ENCODE measurements at regions not wholly inside any gene's neighbourhood (a gene's known extent, or its start where the extent isn't known, plus 50 kb on each side); places are given as distances from the start of the nearest gene placed in this dataset.

DNA sequence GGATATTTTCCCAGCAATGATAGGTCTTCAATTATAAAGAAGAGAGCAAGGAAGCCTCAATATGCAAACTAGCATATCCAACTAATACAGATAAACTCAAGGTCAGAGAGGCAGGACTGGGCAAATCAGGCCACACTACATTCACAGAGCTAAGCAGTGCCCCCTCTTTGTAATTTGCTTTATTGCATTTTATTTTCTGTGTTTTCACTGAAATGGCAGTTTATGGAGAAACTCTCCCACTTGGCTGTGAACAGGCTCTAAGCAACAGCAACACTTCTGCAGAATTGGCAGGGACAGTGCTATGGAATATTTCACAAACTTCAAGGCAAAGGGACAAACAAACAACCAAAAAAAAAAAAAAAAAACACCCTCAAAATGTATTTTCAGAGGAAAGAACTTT is 93.4 kb upstream of the SOD1 start:
- peak in 1 of 2 donors; percentile 9 for DNase-seq

GRCh38 chr21:31564439-31564838 is 95.1 kb upstream of the SOD1 start:
- DNase-seq = no peak

- no peak for DNase-seq
Measured at GRCh38 chr21:31560479-31560878, 99.0 kb upstream of the SOD1 start.

GRCh38 chr21:31559368-31560119 is 99.9 kb upstream of the SOD1 start:
- peak; percentile 82 to 85 for DNase-seq

DNA sequence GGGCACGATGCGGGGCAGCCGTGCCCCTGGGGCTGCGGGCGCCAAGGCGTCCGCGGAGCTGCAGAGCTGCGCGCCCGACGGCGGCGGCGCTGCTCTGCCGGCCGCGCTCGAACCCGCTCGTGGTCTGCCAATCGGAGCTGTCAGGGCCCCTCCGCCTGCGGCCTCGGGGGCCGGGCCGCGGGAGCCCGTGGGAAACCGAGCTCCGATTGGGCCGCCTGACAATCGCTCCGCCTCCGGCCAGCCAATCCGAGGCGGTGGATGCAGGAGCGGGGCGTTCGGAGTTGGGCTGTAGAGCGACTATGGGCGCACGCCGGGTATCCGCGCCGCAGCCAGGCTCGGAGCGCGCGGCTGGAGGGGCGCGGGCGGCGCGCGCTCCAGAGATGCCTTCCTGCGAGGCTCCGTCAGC is 100.5 kb upstream of the SOD1 start:
- DNase-seq = peak; percentile 87 to 90

DNA sequence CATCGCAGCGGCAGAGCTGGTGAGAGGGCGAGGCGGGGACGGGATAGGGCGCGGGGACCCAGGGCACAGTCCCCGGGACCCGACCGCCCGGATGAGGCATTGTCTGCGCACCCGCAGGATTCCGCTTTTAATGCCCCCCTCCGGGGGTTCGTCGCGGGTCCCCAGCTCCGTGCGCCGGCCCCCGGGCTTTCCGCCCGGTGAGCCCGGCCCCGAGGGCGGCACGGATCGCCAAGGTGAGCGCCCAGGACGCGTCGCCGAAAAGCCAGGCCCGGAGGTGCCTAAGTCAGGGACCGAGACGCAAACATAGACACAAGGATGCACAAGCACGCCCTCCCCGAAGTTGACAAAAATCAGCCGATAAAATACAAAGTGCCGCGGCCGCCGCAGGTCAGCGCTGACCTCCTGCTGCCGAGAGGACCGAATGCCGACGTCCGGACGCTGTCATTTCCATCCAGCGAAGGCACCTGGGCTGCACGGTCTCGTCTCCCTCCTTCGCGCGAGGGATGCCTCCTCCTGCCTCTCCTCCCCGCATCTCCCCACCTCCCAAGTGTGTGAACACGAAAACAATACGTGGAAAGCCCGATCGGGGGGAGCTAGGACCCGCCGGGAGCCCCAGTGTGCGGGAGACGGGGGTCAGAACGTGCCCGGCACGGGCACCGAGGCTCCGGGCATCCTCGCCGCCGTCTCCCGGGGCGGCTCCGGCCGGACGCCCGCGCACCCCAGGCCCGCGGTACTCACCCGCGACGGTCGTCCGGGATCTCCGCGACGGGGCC is 101.1 kb upstream of the SOD1 start:
- DNase-seq = no peak

GRCh38 chr21:31557421-31558188 is 101.9 kb upstream of the SOD1 start:
- no peak for DNase-seq

GRCh38 chr21:31556662-31557061 is 102.8 kb upstream of the SOD1 start:
- DNase-seq = no peak

DNA sequence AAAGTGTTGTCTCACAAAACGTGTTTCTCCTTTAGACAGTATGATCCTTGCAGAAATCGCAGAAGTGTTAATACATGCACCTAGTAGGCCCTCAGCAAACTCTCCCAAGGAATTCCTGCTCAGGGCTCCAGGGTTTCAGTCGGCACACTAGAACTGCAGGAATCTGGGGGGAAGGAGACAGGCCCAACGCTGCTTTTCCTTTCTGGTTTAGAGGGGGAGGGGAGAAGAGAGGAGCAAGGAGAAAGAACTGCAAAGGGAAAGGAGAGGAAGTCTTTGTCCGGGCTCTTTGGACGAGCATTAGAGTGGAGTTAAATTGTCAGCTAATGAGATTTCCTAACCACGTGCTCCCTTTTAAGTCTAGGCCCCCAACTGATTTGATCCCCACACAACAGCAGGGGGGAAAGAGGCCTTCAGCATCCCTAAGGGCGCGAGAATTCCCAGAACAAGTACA is 103.7 kb upstream of the SOD1 start:
- no peak for DNase-seq

GRCh38 chr21:31554511-31555022 is 104.9 kb upstream of the SOD1 start:
- peak; percentile 8 to 13 for DNase-seq

- DNase-seq = no peak
Measured at GRCh38 chr21:31553926-31554325, 105.6 kb upstream of the SOD1 start.

DNA sequence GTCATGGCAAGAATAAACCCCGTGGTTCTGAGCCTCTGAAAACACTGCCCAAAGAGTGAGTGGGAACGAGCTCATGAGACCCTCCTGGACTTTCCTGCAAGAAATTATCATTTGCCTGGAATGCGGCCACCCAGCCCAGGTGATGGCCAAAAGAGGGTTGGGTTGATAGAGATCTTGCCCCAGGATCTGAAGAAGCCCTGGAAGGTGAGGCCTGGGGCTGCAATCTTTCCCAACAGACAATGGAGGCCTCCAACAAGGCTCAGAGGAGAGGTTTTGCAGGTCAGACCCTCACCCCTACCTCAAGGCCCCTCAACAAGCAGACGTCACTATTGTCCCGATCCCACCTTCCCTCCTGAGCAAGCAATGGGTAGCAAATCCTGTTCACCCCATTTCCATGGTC is 106.0 kb upstream of the SOD1 start:
- DNase-seq = no peak

GRCh38 chr21:31552826-31553225 is 106.7 kb upstream of the SOD1 start:
- no peak for DNase-seq

- no peak for DNase-seq
Measured at GRCh38 chr21:31550070-31550469, 109.4 kb upstream of the SOD1 start.

- no peak for DNase-seq
Measured at GRCh38 chr21:31548688-31549087, 110.8 kb upstream of the SOD1 start.

- DNase-seq = no peak
Measured at GRCh38 chr21:31546443-31547170, 112.9 kb upstream of the SOD1 start.

GRCh38 chr21:31545036-31545435 is 114.5 kb upstream of the SOD1 start:
- no peak for DNase-seq

DNA sequence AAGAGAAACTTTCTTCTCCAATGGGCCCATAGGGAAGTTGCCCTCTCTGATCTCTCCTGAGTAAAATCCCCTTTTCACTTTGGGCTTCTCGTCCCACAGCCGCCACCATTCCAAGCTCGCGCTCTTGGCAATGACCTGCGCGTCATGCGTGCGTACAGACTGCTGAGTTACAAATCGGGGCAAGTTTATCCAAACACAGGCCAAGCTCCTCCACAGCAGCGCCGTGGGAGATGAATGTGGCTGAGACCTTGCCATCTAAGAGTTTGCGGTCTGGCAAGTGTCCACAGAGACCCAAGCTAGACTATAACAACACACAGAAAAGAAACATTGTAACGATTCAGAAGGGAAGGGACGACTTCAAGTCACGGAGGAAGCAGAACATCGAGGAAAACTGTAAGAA is 116.3 kb upstream of the SOD1 start:
- DNase-seq = no peak

- DNase-seq = no peak
Measured at GRCh38 chr21:31538816-31539215, 120.7 kb upstream of the SOD1 start.

DNA sequence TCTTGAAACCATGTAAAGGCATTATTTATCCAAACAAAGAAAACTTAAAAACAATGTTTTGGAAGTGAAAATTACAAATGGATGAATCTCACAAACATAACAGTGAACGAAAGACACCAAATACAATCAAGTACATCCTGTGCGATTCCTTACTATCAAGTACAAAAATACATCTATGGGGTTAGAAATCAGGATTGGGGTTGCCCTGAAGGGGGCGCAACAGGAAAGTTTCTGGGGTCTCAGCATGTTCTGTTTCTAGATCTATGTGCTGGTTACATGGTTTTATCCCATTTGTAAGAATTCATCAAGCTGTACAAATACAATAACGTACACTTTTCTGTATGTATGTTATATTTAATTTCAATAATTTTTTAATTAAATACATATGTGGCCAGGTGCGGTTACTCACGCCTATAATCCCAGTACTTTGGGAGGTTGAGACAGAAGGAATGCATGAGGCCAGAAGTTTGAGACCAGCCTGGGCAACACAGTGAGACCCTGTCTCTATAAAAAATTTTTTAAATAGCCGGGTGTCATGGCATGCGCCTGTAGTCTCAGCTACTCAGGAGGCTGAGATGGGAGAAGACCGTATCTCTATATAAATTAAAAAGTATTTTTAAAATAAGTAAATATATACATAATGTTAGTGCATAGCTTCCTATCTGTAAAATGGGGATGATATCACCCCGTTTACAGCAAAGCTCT is 121.5 kb upstream of the SOD1 start:
- DNase-seq = no peak

GRCh38 chr21:31536138-31536537 is 123.4 kb upstream of the SOD1 start:
- DNase-seq = no peak

DNA sequence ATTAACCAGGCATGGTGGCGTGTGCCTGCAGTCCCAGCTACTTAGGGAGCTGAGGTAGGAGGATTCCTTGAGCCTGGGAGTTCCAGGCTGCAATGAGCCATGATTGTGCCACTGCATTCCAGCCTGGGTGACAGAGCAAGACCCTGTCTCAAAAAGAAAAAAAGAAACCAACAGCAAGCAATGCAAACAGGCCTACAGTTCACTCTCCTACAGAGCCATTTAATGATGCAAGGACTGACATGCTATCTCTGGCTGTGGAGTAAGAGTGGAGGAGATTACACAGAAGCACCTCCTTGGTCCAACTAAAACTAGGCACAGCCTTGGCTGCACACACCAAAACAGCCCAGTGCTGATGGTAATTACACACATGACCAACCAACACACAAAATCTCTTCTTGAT is 127.5 kb upstream of the SOD1 start:
- DNase-seq = no peak
